CD4-positive, alpha-beta T cell treated with Interleukin-15 for 4 hours (primary cell): ENCODE measurements at regions not wholly inside any gene's neighbourhood (a gene's known extent, or its start where the extent isn't known, plus 50 kb on each side); places are given as distances from the start of the nearest gene placed in this dataset.

Experiments
- DNase-seq: peaks from one replicate; pipeline ENCODE4 v3.0.0-alpha.2; 2020; ENCODE audit warnings: low spot score

- no peak for DNase-seq
Observed at GRCh38 chr7:155202106-155202871, 95.4 kb upstream of the INSIG1 start.

DNA sequence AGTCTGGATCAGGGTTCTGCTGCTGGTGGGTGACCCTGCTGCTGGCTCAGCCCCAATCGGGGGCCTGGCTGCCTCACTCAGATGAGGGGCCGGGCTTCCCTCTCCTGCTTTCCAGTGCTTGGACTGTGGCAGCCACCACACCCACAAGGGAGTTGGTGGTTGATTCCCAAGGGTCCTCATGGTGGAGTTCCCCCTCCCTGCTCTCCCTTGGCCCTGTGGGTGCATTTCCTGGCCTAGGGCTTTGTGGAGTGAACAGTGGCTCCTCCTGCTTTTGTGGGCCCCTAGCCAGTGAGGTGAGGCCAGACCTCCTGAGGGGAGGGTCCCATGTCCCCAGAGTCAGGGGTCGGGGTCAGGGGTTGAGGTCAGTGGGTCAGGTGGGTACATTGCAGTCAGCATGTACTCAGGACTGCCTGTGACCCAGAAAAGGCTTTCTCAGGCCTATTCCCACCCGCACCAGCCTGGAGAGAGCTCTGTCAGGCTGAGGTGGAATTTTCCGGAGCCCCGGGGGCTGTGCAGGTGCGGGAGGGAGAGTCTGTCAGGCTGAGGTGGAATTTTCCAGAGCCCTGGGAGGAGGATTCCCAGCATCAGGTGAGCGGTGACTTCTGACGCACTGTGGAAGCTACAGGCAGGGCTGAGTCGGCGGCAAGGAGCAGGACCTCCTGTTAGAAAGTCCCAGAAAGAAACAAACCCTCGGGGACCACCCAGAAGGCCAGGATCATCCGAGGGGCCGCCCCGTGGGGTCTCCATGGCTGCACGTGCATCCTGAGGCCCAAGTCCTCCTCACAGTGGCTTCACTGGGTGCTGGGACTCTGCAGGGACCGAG, 94.4 kb upstream of the INSIG1 start:
- no peak for DNase-seq

GRCh38 chr7:155203882-155204691, 93.6 kb upstream of the INSIG1 start:
- no peak for DNase-seq

DNA sequence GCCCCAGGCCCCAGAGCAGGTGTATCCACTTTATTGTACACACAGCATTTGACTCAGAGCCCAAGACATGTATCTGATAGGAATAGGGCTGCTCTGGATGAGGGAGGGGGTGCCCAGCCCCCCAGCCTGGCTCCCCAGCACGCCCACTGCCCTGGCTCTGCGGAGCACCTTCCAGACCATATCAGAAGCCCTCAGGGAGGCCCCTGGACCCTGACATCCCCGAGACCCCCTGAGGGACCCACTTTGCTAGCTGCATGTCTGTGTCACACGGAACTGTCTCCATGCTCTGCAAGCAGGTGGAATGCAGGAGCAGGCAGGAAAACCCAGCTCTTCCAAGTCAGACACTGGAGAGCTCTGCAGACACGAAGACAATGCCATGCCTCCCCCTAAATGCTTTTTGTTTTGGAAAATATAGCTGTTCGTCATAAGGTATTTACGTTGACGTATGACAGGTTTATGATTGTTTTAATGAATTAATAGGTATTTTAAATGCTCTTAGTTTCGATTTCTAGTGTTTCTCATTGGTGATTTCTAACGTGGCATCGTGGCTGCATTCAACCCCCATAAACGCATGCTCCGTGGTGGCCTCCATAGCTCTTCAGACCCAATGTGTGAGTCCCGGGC, 92.8 kb upstream of the INSIG1 start:
- DNase-seq: no peak

GRCh38 chr7:155205368-155206317, 92.0 kb upstream of the INSIG1 start:
- peak; percentile 91 for DNase-seq

DNA sequence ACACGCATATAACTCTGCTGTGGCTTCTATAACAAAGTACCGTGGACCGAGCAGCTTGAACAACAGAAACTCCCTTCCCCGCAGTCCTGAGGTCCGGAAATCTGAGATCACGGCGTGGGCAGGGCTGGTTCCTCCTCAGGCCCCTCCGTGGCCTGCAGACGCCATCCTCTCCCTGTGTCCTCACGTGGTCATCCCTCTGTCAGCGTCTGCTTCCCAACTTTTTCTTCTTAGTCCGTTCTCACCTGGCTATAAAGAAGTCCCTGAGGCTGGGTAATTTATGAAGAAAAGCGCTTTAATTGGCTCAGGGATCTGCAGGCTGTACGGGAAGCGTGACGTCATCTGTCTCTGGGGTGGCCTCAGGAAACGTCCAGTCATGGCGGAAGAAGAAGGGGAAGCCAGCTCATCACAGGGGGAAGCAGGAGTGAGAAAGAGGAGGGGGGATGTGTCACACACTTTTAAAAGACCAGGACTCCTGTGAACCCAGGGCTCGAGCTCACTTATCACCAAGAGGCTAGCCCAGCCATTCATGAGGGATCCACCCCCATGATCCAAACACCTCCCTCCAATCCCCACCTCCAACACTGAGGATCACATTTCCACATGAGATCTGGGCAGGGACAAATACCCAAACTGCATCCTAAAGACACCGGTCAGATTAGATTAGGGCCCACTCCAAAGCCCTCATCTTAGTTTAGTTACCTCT, 91.2 kb upstream of the INSIG1 start:
- DNase-seq: peak; percentile 80

DNA sequence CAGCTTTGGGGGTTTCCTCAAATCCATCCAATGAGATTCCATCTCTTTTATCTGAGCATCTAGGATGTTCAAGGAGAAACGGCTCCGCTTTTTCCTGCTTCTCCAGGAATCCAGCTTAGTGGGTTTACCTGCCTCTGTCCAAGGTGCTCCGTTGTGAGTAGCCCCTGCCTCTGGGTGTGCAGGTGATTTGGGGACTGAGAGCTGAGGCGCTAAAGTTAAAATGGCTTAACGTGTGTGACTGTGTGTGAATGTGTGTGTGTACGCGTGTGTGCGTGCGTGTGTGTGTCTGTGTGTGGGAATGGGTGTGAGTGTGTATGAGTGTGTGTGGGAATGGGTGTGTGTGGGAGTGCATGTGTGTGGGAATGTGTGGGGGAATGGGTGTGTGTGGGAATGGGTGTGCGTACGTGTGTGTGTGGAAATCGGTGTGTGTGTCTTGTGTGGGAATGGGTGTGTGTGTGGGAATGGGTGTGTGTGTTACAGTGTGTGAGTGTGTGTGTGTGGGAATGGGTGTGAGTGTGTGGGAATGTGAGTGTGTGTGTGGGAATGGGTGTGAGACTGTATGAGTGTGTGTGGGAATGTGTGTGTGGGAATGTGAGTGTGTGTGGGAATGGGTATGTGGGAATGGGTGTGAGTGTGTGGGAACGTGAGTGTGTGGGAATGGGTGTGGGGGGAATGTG, 90.2 kb upstream of the INSIG1 start:
- no peak for DNase-seq

DNA sequence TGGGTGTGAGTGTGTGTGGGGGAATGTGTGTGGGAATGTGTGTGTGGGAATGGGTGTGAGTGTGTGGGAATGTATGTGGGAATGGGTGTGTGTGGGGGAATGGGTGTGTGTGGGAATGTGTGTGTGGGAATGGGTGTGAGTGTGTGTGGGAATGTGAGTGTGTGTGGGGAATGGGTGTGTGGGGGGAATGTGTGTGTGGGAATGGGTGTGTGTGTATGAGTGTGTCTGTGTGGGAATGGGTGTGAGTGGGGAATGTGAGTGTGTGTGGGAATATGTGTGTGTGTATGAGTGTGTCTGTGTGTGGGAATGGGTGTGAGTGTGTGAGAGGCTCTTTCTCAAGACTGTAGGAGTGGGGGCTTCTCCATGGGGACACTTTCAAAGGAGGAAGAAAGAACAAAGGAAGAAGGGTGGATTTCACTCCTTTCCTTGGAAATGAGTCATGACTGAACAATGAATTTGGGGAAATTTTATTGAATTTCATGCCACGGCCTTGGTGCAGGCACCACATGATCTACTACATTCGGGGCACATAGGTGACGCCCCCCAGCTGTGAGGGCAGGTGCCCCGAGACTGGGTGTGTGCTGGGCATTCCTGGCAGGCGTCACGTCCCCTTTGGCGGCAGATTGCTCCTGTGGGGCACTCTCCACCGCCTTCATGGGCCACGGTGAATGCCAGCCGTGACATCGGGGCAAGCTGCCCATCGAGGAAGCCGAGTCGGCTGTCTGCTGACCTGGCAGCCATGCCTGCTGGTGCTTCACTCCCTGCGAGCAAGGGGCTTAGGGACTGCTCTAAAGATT, 88.8 kb upstream of the INSIG1 start:
- no peak for DNase-seq

DNA sequence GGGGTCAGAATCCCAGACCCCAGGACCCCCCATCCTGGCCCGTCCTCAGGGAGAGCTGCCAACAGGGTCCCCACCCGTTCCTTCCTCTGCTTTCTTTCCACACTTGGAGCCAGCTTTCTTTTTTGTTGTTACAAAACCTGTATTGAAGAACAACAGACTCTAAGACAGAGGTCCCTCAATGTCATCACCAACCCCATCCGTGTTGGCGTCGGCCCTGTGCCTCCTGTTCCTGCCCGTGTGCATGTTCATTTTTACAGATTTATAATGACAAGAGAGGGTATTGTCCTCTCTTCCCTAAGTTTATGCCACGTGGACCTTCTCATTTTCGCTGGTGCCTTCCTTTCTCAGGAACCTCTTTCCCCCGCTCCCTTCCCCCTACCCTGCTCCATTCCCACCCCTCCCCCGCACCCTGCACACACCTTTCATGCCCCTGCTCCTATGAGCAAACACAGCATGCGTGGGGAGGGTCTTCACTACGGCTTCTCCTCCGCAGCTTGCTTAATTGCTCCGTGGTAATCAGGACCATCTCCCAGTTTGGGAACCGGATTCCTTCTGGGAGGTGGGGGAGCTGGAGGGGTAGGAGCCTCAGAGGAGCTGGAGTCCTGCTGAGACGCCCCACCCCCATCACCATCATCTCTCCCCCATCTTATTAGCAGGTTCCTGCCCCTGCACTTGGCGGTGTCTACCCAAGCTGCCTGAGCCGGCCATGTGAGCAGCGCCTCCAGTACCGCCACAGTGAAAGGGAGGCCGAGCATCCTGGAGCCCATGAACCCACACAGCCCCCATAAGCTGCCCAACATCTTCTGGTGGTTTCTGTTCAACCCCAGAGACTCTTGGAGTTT, 88.0 kb upstream of the INSIG1 start:
- no peak for DNase-seq

DNA sequence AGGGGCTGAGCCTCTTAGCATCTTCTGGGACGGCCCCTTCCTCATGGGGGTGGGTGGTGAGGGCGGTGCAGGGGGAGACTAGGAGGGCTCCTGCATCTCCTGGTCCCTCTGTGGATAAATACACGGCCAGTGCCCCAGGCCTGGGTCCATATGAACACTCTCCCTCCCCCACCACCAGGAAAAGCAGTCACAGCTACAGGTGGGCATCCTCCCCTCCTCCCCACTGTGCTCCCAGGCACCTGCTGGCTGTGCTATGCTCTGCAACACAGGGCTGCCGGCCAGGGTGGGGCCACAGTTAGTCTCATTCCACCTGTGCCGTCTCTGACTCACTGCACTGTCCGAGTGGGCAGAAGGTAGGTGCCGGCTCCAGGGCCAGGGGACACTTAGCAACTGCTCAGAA, 87.3 kb upstream of the INSIG1 start:
- no peak for DNase-seq

GRCh38 chr7:155211173-155211572, 86.5 kb upstream of the INSIG1 start:
- no peak for DNase-seq

DNA sequence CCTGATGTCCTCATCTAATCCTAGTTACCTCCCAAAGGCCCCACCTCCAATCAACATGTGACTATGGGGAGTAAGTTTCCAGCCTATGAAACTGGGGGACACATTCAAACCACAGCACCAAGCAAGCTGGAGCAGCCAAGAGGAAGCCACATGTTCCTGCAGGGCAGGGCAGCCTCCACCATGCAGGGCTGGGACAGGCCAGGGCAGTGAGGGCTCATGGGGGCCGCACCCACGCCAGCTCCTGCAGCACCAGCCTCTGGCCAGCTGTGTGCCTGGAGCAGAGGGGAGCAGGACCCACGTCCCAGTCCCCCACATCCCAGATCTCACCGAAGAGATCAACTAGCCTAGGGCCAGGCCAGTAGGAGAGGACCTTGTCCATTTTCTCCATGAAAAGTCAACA, 85.9 kb upstream of the INSIG1 start:
- DNase-seq: no peak

- DNase-seq: no peak
Observed at GRCh38 chr7:155212301-155213015, 85.2 kb upstream of the INSIG1 start.

GRCh38 chr7:155213385-155213784, 84.3 kb upstream of the INSIG1 start:
- DNase-seq: no peak

DNA sequence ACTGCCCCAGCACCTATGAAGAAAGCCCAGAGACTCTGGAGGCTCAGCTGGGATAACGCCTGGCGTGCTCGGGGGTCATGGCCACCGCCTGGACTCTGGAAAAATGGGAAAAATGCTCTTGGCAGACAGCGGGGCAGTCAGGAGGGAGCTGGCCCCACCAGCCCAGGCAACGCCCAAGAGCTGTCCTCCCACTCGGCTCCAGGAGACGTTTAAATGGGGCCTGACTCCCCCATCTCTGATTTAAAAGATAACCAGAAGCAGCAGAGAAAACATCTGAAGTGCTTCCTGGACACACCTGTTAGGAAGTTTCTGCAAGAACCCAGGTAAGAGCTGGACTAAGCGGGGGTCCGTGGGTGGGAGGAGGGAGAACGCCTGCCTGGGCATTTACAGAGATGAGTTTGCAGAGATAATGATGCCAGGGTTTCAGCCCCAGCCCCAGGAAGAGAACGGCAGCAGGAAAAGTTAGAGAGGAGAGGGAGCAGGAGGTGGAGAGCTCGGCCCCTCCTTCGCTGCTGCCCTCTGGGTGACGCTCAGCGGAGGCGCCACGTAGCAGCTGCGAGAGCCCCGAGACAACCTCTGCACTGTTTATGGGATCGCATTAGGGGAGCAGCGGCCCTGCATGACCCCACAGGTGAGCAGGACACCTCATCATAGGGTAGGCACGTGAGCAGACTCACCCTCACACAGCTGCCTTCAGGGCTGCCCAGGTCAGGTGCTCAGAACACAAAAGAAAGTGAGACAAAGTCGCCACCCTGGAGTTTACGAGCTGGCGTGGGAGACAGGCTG, 83.5 kb upstream of the INSIG1 start:
- DNase-seq: no peak

DNA sequence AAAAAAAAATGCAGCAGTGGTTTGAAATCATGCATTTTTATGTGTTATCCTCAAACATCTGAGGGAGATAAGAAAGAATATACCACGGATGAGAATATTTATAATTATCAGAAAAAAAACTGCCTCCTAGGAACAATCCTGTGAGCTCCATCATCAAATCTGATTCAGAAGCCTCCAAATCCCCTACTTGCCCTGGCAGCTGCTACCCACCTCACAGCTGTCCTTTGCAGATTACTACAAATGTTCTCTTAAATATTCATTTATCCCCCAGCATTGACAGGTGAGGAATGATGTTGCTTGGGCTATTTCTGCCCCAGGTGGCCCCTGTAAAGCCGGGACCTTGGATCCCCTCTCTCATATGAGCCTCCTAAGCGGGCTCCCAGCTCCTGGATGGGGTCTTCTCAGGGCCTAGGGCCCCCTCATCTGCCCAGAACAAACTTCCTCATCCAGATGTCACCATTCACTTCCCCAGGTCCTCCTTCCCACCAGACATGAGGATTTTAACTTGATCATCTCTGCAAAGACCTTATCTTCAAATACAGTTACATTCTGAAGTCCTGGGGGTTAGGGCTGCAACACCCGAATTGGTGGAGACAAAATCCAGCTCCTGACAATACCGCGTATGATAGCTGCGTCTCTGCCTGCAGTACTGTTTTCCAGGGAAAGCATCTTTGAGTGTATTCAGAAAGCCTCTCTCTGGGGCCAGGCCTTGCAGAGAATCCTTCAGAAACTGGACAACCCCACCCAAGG, 81.9 kb upstream of the INSIG1 start:
- no peak for DNase-seq
